ACHN (cell line): ENCODE measurements at regions not wholly inside any gene's neighbourhood (a gene's known extent, or its start where the extent isn't known, plus 50 kb on each side); places are given as distances from the start of the nearest gene placed in this dataset.

Experiments
- DNase-seq: peaks from one replicate; pipeline ENCODE4 v3.0.0-alpha.2; 2015
- in situ Hi-C: cut with HindIII; loops from 2 replicates; pipeline ENCODE4 v1.10.0; 2017; ENCODE audit warnings: low sequenced_read_pairs, low pct_ligation_motif_present, low pct_unique_long_range_greater_than_20kb

GRCh38 chr15:70172566-70173225 is 75.0 kb upstream of the TLE3 start:
- in situ Hi-C loops = no loop called here
- no peak for DNase-seq

DNA sequence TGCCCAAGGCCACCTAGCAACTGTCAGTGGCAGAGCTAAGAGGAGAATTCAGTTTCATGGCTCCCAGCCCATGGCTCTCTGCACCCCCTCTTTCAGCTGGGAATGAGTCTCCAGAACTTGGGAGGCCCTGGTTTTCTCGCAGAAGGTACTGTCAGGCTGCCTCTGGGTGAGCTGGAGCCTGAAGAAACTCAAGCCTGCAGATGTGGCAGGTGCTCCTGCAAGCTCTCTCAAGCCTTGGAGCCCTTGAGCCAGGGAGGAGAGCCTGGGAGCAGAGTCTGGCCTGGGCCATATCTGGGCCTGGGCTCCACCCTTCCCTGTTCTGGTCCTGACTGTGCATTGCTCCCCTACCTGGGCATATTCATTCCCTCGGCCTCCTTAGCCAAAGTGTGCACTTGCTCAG is 74.4 kb upstream of the TLE3 start:
- in situ Hi-C loops = no loop called here
- DNase-seq = no peak

- no peak for DNase-seq
- in situ Hi-C loops = no loop called here
Observed at GRCh38 chr15:70171256-70171886, 73.7 kb upstream of the TLE3 start.

DNA sequence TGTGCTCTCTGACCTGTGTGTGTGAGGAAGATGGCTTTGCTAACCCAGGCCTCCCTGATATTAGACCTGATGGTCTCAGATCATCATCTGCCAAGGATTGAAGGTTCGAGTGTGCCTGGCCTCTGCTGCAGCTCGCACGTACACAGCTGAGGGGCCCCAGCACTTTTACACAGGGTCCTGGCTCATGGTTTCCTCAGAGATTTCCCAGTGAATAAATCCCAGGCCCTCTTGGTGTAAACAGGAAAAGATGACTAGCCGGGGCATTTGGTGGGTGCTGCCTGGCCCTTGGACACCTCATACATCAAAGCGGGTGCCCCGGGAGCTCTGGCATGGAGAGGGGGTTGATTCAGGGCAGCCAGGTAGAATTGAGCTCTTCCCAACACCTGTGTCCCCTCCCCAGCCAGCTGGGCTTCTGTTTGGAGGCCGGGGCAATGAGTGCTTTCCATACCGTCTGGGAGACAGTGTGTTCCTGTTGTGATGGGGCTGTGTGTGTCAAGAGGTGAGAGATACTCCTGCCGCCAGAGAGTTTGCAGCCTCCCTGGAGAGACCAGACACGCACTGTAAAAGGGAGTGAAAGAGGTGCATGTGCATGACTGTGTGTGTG is 72.5 kb upstream of the TLE3 start:
- in situ Hi-C loops = no loop called here
- no peak for DNase-seq

DNA sequence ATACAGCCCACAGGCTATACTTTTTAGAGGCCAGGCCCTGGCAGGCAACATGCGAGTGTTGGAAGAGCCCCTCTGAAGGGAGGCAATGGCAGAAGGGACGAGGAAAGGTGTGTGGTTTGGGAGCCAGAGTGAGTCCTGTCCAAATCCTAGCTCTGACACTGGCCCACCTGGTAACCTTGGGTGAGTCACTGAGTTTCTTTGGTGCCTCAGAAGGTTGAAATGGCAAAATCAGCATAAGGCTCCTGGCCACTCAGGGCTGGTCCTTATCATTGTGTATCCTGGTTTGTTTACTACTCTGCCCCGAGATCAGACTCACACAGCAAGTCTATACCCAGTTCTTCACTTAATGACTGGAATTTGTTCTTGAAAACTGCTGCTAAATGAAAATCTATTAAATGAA is 71.4 kb upstream of the TLE3 start:
- in situ Hi-C loops = no loop called here
- DNase-seq = no peak

DNA sequence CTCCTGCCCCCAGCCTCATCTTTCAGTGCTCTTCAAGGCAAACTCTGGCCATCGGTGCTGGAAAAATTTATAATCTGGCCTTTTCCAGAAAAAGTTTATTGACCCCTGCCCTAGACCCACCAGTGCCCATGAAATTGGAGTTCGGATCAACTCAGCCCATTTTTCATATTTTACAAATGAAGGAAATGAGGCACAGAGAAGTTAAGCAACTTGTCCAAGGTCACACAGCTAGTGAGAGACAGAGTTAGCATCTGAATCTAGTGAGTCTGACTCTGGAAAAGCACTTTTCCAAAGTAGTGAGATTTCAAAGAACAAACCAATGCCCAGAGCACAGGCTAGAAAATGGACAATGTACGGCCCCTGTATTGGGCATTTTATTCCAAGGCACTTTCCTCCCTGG is 69.4 kb upstream of the TLE3 start:
- no peak for DNase-seq
- in situ Hi-C loops = no loop called here

DNA sequence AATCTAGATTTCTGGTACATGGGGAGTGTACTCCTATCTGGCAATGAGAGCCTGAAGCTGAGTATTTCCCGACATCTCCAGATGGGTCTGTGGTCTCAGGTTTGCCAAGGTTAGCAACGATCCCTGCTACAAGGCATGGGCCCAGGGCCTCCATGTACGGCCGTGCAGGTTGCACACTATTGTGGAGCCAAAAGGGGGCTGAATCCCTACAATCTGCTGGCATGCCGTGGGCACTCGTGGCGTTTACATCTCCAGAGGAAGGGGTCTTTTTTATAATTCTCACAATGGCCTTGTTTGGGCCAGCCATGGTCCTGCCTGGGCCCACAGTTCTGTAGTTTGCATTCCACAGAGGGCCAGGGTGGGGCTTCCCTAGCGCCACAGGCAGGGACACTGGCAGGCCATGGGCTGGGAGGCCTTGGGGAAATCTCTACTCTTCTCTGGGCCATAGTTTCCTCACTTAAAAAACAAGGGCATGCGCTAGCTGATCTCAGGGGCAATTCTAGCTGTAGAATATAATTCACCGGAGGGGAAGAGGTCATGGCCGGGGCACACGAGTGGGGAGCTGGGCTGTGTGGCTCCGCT is 68.9 kb upstream of the TLE3 start:
- DNase-seq = no peak
- in situ Hi-C loops = no loop called here

DNA sequence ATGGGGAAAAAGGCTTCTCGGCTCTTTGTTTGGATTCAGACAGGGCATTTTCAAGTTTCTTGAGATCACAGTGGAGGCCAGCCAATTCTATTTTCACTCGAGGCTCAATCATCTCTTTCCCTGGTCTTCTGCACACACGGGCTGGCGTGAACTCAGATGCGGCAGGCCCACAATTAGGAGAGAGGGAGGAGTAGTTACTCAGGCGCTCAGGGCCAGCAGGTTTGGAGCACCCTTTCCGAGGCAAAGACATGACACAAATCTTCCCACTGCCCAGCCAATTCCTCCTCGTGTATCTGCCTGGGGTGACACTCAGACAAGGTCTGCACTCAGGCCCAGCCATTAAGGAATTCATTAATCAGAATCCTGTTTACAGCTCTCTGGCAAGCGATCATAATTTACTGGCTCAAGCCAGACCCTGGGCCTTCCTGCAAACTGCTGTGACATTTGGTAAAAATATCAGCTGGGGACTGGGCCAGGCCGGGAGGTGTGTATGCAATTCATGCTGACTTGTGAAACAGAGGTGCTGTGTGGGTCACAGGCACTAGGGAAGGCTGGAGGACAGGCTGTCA is 68.1 kb upstream of the TLE3 start:
- no peak for DNase-seq
- in situ Hi-C loops = no loop called here

DNA sequence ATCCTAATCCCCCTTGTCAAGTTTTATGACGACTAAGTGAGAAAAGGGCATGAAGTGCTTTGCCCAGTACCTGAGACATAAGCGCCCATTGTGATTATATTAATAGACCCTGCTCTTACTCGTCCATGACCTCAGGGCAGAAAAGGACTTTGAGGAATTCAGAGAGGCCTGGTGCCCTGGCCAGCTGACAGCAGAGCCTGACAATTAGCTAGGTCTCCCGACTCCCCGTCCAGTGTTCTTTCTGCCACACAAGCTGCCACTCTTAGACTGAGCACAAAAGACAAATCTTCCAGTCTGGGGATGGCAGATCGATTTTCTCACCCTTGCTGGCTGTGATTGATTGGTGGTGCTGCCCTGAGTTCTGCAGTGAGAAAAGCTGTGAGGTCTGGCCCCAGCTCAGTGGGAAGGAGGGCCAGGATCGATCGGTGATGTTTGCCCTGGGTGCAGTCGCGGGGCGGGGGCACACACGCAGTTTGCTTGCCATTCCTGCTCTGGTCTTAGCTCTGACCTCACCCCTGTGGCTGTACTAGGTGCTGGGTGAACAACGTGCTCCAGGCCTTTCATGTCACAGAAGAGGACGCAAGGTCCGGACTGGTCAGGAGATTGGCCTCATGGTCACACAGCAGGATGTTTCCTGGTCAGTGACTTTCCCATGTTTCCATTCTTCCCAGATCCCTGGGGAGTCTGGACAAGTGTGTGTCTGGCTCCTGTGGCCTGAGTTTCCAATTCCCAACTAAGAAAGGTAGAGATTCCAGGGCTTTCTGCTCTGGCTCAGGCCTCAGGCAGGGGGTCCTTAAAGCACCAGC is 67.4 kb upstream of the TLE3 start:
- in situ Hi-C loops = no loop called here
- DNase-seq = no peak

DNA sequence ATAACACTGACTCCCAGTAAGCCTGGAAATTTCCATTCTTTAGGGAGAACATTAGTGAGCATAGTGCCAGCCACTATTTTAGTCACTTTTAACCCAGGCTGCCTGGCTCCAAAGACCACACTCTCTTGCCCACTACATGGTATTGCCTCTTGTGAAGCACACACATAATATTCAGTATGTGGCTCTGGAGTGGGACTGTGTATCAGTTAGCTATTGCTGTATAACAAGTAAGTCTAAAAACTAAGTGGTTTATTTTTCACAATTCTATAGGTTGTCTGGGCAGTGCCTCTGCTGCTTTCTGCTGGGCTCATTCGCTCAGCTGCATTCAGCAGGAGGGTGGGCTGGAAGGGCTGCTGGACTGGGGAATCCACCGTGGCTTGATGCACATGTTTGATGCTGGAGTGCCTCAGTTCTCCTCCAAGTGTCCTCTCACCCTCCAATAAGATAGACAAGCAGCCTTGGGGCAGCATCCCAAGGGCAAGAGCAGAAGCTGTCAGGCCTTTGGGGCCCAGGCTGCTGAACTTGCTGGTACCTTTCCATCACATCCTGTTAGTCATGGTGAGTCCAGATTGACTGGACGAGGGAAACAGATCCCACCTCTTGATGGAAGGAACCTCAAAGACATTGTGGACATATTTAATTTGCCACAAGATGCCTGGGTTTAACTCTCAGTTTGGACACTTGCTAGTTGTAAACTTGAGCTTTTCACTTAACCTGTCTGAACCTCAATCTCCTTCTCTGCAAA is 66.6 kb upstream of the TLE3 start:
- in situ Hi-C loops = no loop called here
- DNase-seq = no peak

GRCh38 chr15:70160803-70161565 is 63.3 kb upstream of the TLE3 start:
- in situ Hi-C loops = no loop called here
- DNase-seq = no peak

GRCh38 chr15:70160267-70160666 is 62.5 kb upstream of the TLE3 start:
- no peak for DNase-seq
- in situ Hi-C loops = no loop called here

GRCh38 chr15:70159713-70160009 is 61.9 kb upstream of the TLE3 start:
- DNase-seq = no peak
- in situ Hi-C loops = no loop called here

- DNase-seq = no peak
- in situ Hi-C loops = no loop called here
Observed at GRCh38 chr15:70159001-70159712, 61.4 kb upstream of the TLE3 start.

DNA sequence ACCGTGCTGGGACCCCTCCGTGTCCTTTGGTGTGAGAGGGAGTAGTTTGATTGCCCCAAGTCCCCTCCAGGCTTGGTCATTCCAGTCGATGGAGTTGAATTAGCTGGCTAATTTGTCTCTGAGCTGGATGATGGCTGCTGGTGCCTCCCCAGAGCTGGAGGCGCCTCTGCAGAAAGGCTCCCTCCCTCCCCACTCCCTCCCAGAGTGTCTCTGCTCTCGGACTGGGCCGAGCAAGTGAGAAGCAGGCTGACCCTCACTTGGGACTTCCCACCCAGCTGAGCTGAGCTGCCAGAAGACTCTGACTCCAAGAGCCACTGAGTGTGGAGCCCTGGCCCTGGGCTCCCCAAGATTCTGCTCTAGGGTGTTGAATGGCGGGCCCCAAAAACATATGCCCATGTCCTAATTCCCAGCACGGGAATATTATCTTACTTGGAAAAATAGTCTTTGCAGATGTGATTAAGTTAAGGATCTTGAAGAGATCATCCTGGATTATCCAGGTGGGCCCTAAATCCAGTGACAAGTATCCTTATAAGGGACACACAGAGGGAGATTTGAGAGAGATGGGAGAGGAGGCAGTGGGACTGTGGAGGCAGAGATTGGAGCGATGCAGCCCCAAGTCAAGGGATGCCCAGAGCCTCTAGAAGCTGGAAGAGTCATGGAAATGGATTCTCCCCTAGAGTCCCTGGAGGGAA is 60.7 kb upstream of the TLE3 start:
- in situ Hi-C loops = no loop called here
- no peak for DNase-seq

GRCh38 chr15:70156671-70157271 is 59.1 kb upstream of the TLE3 start:
- in situ Hi-C loops = no loop called here
- DNase-seq = no peak
